NCI-H2196 treated with DMSO at 0.1 percent for 48 hours (cell line): ENCODE measurements at regions not wholly inside any gene's neighbourhood (a gene's known extent, or its start where the extent isn't known, plus 50 kb on each side); places are given as distances from the start of the nearest gene placed in this dataset.
A peak's percentile ranks its signal among the peaks of the same experiment; 100 is the strongest.
"Not testable (repeated sequence)": the region's sequence is repeated elsewhere in the genome, so short reads cannot be mapped to it uniquely, and the experiment has no call there.

Experiments
- DNase-seq: peaks from one replicate; lab custom pipeline; 2025; ENCODE audit not compliant: unreplicated experiment; lab: John Stamatoyannopoulos, UW

DNA sequence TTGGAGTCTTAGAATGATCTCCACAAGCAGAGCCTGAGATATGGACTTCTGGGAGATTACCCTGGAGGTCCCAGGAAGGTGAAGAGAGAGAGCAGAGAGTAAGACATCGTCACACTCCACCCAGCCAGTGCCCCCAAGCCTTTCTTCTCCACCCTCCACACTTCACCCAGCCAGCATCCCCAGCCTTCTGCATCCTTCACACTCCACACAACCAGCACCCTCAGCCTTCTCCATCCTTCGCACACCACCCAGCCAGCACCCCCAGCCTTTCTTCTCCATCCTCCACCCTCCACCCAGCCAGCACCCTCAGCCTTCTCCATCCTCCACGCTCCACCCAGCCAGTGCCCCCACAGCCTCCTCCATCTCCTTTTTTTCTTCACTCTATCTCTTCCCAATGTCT lies 603.9 kb upstream of the B3GAT1 start:
- no peak for DNase-seq

- DNase-seq = not testable (repeated sequence)
Observed at GRCh38 chr11:135011313-135011712, 599.3 kb upstream of the B3GAT1 start.

GRCh38 chr11:135009125-135009524 lies 597.1 kb upstream of the B3GAT1 start:
- DNase-seq = no peak

DNA sequence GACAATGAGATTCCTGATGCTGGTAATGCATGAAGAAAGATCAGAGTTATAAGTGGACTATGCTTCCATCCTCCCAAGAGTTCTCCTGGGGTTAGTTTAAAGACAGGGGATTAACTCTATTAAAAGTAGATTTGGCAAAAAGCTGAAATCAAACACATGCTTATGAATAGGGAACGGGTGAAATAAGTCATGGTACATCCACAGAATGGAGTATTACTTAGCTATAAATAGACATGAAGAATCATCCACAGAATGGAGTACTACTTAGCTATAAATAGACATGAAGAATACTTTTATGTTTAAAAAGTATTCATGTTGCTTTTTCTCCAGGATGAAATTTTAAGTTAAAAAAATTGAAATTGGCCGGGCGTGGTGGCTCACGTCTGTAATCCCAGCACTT lies 596.4 kb upstream of the B3GAT1 start:
- DNase-seq = no peak

- peak; percentile 9 for DNase-seq
Observed at GRCh38 chr11:135008001-135008405, 596.0 kb upstream of the B3GAT1 start.

DNA sequence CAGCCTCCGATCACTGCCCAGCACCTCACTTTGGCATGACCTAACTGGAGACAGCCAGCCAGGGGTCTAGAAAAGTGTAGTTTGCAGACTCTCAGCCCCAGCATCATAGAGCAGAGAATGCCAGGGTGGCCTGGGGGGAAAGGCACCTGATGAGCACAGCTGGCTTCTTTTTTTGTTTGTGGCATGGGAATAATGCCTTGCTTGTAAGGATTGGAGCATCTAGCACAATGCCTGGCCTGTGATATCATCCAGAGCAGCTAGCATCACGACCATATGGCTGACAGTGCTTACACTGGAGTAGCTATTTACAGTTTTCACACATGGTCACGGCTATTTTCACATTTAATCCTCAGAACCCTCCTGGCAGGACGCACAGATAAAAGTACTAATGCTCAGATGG lies 594.8 kb upstream of the B3GAT1 start:
- DNase-seq = no peak

- no peak for DNase-seq
Observed at GRCh38 chr11:135004495-135004894, 592.5 kb upstream of the B3GAT1 start.

DNA sequence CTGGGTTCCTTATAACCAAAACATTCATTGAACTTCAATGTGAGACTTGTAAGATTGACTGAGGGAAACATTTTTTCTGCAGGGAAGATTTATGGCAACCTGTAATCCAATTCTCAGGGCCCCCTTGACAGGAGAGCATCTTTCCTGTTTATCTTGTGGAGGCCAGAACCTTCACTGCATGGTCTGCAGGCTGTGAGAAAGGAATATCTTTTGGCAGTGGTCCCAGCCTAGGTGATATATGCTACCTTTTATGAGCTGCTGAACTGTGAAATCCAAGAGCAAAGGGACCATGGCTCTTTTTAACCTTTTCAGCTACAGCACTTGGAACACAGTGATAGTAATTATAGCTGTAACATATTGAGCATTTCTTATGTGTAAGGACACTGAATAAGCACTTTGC lies 590.2 kb upstream of the B3GAT1 start:
- no peak for DNase-seq

DNA sequence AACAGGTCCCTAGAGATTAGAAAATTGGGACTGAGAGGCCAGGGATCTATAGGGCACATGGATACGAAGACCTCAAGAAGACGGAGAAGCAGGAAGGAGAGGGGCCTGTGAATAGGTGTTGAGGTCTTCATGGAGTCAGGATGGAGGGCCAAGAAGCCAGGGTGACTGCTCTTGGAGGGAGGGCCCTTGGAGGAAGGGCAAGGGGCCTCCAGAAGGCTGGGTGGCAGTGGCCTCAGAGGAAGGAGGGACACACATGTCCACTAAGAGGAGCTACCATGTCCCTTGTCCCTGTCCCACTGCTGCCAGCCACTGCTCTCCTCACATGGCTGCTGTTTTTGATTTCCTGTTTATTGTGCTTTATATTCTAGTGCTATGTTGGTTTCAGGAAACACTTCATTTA lies 589.5 kb upstream of the B3GAT1 start:
- DNase-seq = no peak

- not testable (repeated sequence) for DNase-seq
Observed at GRCh38 chr11:135001065-135001464, 589.0 kb upstream of the B3GAT1 start.

DNA sequence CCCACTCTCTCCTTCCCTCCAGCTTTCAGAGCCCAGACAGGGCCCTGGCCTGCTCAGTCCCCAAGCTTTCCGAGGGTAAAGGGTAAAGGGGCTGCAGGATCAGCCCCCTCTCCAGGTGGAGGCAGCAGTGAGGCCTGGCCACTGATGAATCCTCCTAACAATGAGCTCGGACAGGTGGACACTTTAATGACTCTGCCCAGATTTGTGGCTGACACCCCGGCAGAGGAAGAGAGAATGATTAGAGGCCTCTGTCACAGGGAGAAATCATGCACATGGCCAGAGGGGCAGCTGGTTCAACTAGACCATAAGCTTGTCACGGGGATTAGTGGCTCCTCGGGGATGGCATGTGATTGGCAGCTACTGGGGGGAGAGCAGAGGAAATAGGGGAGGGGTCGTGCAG lies 587.5 kb upstream of the B3GAT1 start:
- no peak for DNase-seq

DNA sequence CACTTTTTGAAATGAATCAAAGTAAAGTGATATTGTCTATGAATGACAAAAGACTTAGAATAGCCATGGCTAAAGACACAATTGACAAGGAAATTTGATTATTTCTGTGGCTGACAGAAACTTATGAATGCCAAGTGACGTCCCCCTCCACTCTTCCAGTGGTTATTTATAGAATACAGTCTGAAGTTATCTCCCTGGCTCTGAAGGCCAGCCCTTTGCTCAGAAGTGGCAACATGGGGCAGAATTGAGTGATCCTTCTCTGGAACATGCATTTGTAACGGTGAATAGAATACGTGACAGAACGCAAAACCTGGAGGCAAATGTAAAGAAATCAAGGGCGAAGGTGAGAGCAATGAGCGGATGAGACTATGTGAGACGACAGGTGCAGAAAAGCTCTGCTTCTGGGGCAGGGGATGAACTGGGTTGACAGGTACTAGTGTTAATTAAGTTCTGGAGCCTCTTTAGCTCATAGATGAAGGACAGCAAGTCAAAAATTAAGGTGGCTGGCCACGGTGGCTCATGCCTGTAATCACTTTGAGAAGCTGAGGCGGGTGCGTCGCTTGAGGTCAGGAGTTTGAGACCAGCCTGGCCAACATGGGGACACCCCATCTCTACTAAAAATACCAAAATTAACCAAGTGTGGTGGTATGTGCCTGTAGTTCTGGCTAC lies 585.7 kb upstream of the B3GAT1 start:
- no peak for DNase-seq

- no peak for DNase-seq
Observed at GRCh38 chr11:134995741-134996140, 583.7 kb upstream of the B3GAT1 start.

- DNase-seq = no peak
Observed at GRCh38 chr11:134994431-134994830, 582.4 kb upstream of the B3GAT1 start.

- no peak for DNase-seq
Observed at GRCh38 chr11:134993691-134994243, 581.7 kb upstream of the B3GAT1 start.

DNA sequence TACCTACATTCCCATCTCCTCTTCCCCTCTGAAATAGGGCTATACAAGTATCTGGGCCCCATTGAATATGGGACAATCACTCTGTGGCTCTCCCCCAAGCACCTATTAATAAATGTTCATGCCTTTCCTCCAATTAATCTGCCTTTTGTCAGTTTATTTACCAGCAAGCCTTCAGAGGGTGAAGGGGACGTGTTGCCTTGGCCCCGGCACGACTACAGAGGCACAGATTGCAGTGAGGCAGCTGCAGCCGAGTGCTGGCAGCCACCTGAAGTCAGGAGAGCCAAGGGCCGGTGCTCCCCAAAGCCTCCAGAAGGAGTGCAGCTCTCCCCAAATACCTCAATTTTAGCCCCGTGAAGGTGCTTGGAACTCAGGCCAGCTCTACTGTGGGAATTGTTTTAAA lies 580.9 kb upstream of the B3GAT1 start:
- DNase-seq = no peak

GRCh38 chr11:134988495-134988894 lies 576.5 kb upstream of the B3GAT1 start:
- no peak for DNase-seq

- DNase-seq = no peak
Observed at GRCh38 chr11:134987822-134988221, 575.8 kb upstream of the B3GAT1 start.

GRCh38 chr11:134987223-134987768 lies 575.3 kb upstream of the B3GAT1 start:
- no peak for DNase-seq

- no peak for DNase-seq
Observed at GRCh38 chr11:134984421-134984820, 572.4 kb upstream of the B3GAT1 start.

DNA sequence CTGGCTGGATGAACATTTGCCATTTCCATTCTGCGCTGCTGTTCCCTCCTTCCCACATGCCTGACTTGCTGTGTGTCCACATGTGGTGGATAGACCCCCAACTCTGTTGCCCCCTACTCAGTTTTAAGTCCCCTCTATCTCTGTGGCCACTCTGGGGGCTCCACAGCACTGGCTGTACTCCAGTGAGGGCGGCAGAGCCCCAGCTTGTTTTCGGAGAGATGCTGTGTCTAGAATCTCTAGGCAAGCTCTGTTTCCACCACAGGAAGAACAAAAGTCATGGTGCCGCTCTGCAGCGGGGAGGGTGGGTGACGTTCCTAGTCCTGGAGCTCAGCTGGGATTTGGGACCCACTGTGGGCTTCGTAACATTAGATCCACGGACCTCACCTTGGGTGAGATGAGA lies 570.4 kb upstream of the B3GAT1 start:
- not testable (repeated sequence) for DNase-seq

- no peak for DNase-seq
Observed at GRCh38 chr11:134981835-134982234, 569.8 kb upstream of the B3GAT1 start.
